HepG2 (cell line): ENCODE measurements at regions not wholly inside any gene's neighbourhood (a gene's known extent, or its start where the extent isn't known, plus 50 kb on each side); places are given as distances from the start of the nearest gene placed in this dataset.
A peak's percentile ranks its signal among the peaks of the same experiment; 100 is the strongest.

Source experiments
- ATAC-seq: fragments of 200-7000 bp; cut with Tn5 transposase; 3 replicates; pipeline ENCODE4 v1.9.1; 2020; ENCODE audit warnings: mild to moderate bottlenecking, moderate library complexity
- BruUV-seq: library from RNA; stranded (reverse); fragments of 400-500 nt; replicated peaks from 2 replicates; lab custom pipeline; 2021; lab: Mats Ljungman, UMichigan
- CTCF ChIA-PET: fragments of 300-600 bp; formaldehyde crosslinking; extraction: SDS; loops from one replicate; lab custom pipeline; 2021; ENCODE audit warnings: low total read pairs, inconsistent platforms, low intra/inter-chr PET ratio; lab: Yijun Ruan, JAX
- POLR2A ChIA-PET: fragments of 350-600 bp; sonication (Branson Sonifier 250); formaldehyde crosslinking; loops from one replicate; lab custom pipeline; 2020; ENCODE audit warnings: antibody characterized with exemption, inconsistent platforms; lab: Yijun Ruan, JAX
- DNase-seq: peaks from one replicate; pipeline ENCODE4 v3.0.0-alpha.2; 2015; ENCODE audit warnings: low spot score
- FAIRE-seq: peaks from 3 replicates; lab custom pipeline; 2011; peaks lifted over from hg19 to GRCh38; lab: Jason Lieb, UNC
- H2AFZ ChIP-seq: one replicate; pipeline ENCODE4 v1.6.1; 2011; ENCODE audit warnings: low read length, inconsistent platforms
- H3K27ac ChIP-seq: fragments of 300-600 bp; 3 replicates; pipeline ENCODE4 v1.8.0; 2011; ENCODE audit warnings: mixed run types, mild to moderate bottlenecking, mixed read lengths, low read length, inconsistent platforms; ENCODE audit not compliant: insufficient read depth; ENCODE audit errors: extremely low read length
- H3K27me3 ChIP-seq, 2 experiments: fragments of 200-600 bp in 1 of 2; 2 replicates in 1 of 2; 3 replicates in 1 of 2; pipeline versions ENCODE4 v1.6.0 to v1.8.0; 2011; ENCODE audit warnings: low read length in 2 of 2, mild to moderate bottlenecking in 2 of 2, moderate library complexity in 2 of 2, inconsistent platforms in 1 of 2; ENCODE audit not compliant: insufficient read depth in 2 of 2, control insufficient read depth in 1 of 2
- H3K36me3 ChIP-seq, 2 experiments: fragments of 200-600 bp in 1 of 2; replicated peaks in 1 of 2; 2 replicates in 1 of 2; 3 replicates in 1 of 2; pipeline versions ENCODE4 v1.5.1 to v1.8.0; 2011; ENCODE audit warnings: low read length in 2 of 2, inconsistent platforms in 1 of 2; ENCODE audit not compliant: insufficient read depth in 2 of 2, control insufficient read depth in 1 of 2
- H3K4me1 ChIP-seq: 2 replicates; pipeline ENCODE4 v1.5.1; 2012; ENCODE audit warnings: low read length, inconsistent platforms; ENCODE audit not compliant: insufficient read depth
- H3K4me2 ChIP-seq: 2 replicates; pipeline ENCODE4 v1.6.0; 2011; ENCODE audit warnings: low read depth, low read length, inconsistent platforms
- H3K4me3 ChIP-seq, 3 experiments: fragments of 200-600 bp in 1 of 3; sonication (generic), shearing (Covaris generic) in 1 of 3; replicated peaks in 1 of 3; 2 replicates each; pipeline ENCODE4 v1.5.1; 2011 to 2016; ENCODE audit warnings: low read length in 3 of 3, inconsistent platforms in 2 of 3, low read depth in 2 of 3, mild to moderate bottlenecking in 2 of 3, control low read depth in 1 of 3, mixed read lengths in 1 of 3; ENCODE audit not compliant: insufficient read depth in 1 of 3
- H3K79me2 ChIP-seq: one replicate; pipeline ENCODE4 v1.6.1; 2011; ENCODE audit warnings: low read length, inconsistent platforms; ENCODE audit not compliant: insufficient read depth
- H3K9ac ChIP-seq: 2 replicates; pipeline ENCODE4 v1.6.0; 2011; ENCODE audit warnings: mild to moderate bottlenecking, low read depth, low read length, inconsistent platforms; ENCODE audit not compliant: insufficient read depth
- H3K9me3 ChIP-seq: 2 replicates; pipeline ENCODE4 v1.5.1; 2012; ENCODE audit warnings: mild to moderate bottlenecking, low read length
- H4K20me1 ChIP-seq: 2 replicates; pipeline ENCODE4 v1.6.0; 2011; ENCODE audit warnings: inconsistent platforms, mild to moderate bottlenecking, low read length, moderate library complexity; ENCODE audit not compliant: insufficient read depth
- AFF4 ChIP-seq: sonication (generic); formaldehyde crosslinking; IDR thresholded peaks from 2 replicates; pipeline ENCODE4 v1.4.0; 2020; ENCODE audit warnings: missing genetic modification reagents
- CREM ChIP-seq, 2 experiments: sonication (generic) in 1 of 2; formaldehyde crosslinking in 1 of 2; IDR thresholded peaks; 2 replicates each; pipeline versions ENCODE4 v1.4.0 to v1.6.1; 2016 to 2020; ENCODE audit warnings: antibody characterized with exemption in 1 of 2, mild to moderate bottlenecking in 1 of 2, missing genetic modification reagents in 1 of 2
- FOXJ3 ChIP-seq: sonication (generic); formaldehyde crosslinking; IDR thresholded peaks from 2 replicates; pipeline ENCODE4 v1.4.0; 2020; ENCODE audit warnings: missing genetic modification reagents, mild to moderate bottlenecking, borderline replicate concordance
- GABPB1 ChIP-seq: IDR thresholded peaks from 2 replicates; pipeline ENCODE4 v1.6.1; 2016; ENCODE audit warnings: mild to moderate bottlenecking, missing genetic modification reagents, moderate library complexity, missing compliant biosample characterization
- NR1H2 ChIP-seq: sonication (generic); formaldehyde crosslinking; IDR thresholded peaks from 2 replicates; pipeline ENCODE4 v1.8.1; 2022; ENCODE audit warnings: low read depth, missing genetic modification reagents, borderline replicate concordance
- SAFB2 ChIP-seq: sonication (generic); formaldehyde crosslinking; IDR thresholded peaks from 2 replicates; pipeline ENCODE4 v1.5.1; 2020; ENCODE audit warnings: missing genetic modification reagents, low read depth, mild to moderate bottlenecking, borderline replicate concordance
- SSRP1 ChIP-seq: IDR thresholded peaks from 2 replicates; pipeline ENCODE4 v1.6.1; 2016; ENCODE audit warnings: control low read depth
- TOE1 ChIP-seq: sonication (generic); formaldehyde crosslinking; IDR thresholded peaks from 2 replicates; pipeline ENCODE4 v1.4.0; 2020; ENCODE audit warnings: mild to moderate bottlenecking, missing genetic modification reagents
- ZBTB4 ChIP-seq: sonication (generic); formaldehyde crosslinking; IDR thresholded peaks from 2 replicates; pipeline ENCODE4 v1.4.0; 2020; ENCODE audit warnings: missing genetic modification reagents, mild to moderate bottlenecking, borderline replicate concordance
- ZMYM4 ChIP-seq: sonication (generic); formaldehyde crosslinking; IDR thresholded peaks from 2 replicates; pipeline ENCODE4 v1.8.1; 2023; ENCODE audit warnings: mild to moderate bottlenecking, missing genetic modification reagents
- ZNF335 ChIP-seq: sonication (generic); formaldehyde crosslinking; IDR thresholded peaks from 2 replicates; pipeline ENCODE4 v1.4.0; 2020; ENCODE audit warnings: missing genetic modification reagents
- ZNF468 ChIP-seq: sonication (generic); formaldehyde crosslinking; IDR thresholded peaks from 2 replicates; pipeline ENCODE4 v1.8.0; 2022; ENCODE audit warnings: mild to moderate bottlenecking, moderate library complexity, missing genetic modification reagents
- ZNF780A ChIP-seq: sonication (generic); formaldehyde crosslinking; IDR thresholded peaks from 2 replicates; pipeline ENCODE4 v1.8.0; 2022; ENCODE audit warnings: mild to moderate bottlenecking, missing genetic modification reagents, moderate library complexity
- ZNF782 ChIP-seq: sonication (generic); formaldehyde crosslinking; IDR thresholded peaks from 2 replicates; pipeline ENCODE4 v1.4.0; 2020; ENCODE audit warnings: missing genetic modification reagents, mild to moderate bottlenecking, borderline replicate concordance
- ZNF784 ChIP-seq: sonication (generic); formaldehyde crosslinking; IDR thresholded peaks from 2 replicates; pipeline ENCODE4 v1.5.1; 2020; ENCODE audit warnings: missing genetic modification reagents, mild to moderate bottlenecking, borderline replicate concordance
- WGBS: methylation state at CpG from one replicate; pipeline ENCODE4 v1.1.6; 2017; ENCODE audit warnings: low lambda C conversion rate; 5-methylcytosine and 5-hydroxymethylcytosine counted together
- in situ Hi-C: cut with HindIII; loops from 2 replicates; pipeline ENCODE4 v1.10.0; 2017; ENCODE audit warnings: low pct_unique_long_range_greater_than_20kb; ENCODE audit not compliant: extremely low pct_ligation_motif_present
- intact Hi-C: fragments of 100-400 bp; cut with micrococcal nuclease; formaldehyde crosslinking; loops from one replicate; pipeline ENCODE4 v1.10.0; 2022; ENCODE audit not compliant: unreplicated experiment

GRCh38 chr1:18574754-18575153, 55.9 kb upstream of the PAX7 start (continued):
- TF ChIP-seq AFF4 (CRISPR knock-in tag): no peak
- no peak for TF ChIP-seq TOE1 (CRISPR knock-in tag)

GRCh38 chr1:18575620-18576019, 55.0 kb upstream of the PAX7 start:
- FAIRE-seq (no peak), ATAC-seq (peak; percentile 87), DNase-seq (peak; percentile 16)
- BruUV-seq: no TSS peak
- peaks cover 3 to 14% of the 10 kb centered on the region in 2 experiments; a peak in 2 of 5 replicates for H3K27me3 ChIP-seq
- no peaks in the 10 kb centered on the region for H3K36me3 ChIP-seq
- no peak overlapping the region for H3K4me3 ChIP-seq
- H3K79me2 ChIP-seq: no peaks in the 10 kb centered on the region
- in situ Hi-C loops: no loop called here
- intact Hi-C loops: no loop called here
- ChIA-PET POLR2A (no interaction called here), CTCF (interaction anchor here (0.6 to 1.4 kb wide), 2 partner anchors 19 to 276 kb away, joined by 3 read pairs; no protein-coding TSS in a partner anchor)
- no peak overlapping the region for H3K4me2 ChIP-seq
- H2AFZ ChIP-seq: no peak overlapping the region
- WGBS: 6% methylated on average over 3 of the region's 8 CpGs
- H4K20me1 ChIP-seq: no peaks in the 10 kb centered on the region
- H3K9me3 ChIP-seq: no peaks in the 10 kb centered on the region
- H3K4me1 ChIP-seq: no peaks in the 10 kb centered on the region
- H3K9ac ChIP-seq: no peak overlapping the region
- no peak overlapping the region for H3K27ac ChIP-seq
- TF ChIP-seq ZNF784: no peak
- TF ChIP-seq ZNF780A (CRISPR knock-in tag): no peak
- no peak for TF ChIP-seq NR1H2
- no peak for TF ChIP-seq SAFB2
- no peak for TF ChIP-seq ZMYM4 (CRISPR knock-in tag)
- no peak for TF ChIP-seq ZNF468 (CRISPR knock-in tag)
- TF ChIP-seq ZNF335: no peak
- no peak for TF ChIP-seq CREM (IDR thresholded peaks at IDR 0.05)
- no peak for TF ChIP-seq CREM (CRISPR knock-in tag; IDR thresholded peaks at IDR 0.05)
- no peak for TF ChIP-seq ZBTB4 (CRISPR knock-in tag)
- no peak for TF ChIP-seq GABPB1 (CRISPR knock-in tag)
- no peak for TF ChIP-seq ZNF782
- no peak for TF ChIP-seq FOXJ3 (CRISPR knock-in tag)
- TF ChIP-seq SSRP1: no peak
